Osteoblast (primary cell): ENCODE measurements at regions not wholly inside any gene's neighbourhood (a gene's known extent, or its start where the extent isn't known, plus 50 kb on each side); places are given as distances from the start of the nearest gene placed in this dataset.
A peak's percentile ranks its signal among the peaks of the same experiment; 100 is the strongest.

Experiments
- DNase-seq: peaks from one replicate; pipeline ENCODE4 v3.0.0; 2011; ENCODE audit warnings: low spot score, mixed read lengths; ENCODE audit not compliant: insufficient read length; ENCODE audit errors: missing footprints
- H2AFZ ChIP-seq: 2 replicates; pipeline ENCODE4 v1.6.0; 2011; ENCODE audit warnings: mild to moderate bottlenecking, low read length
- H3K27ac ChIP-seq: 2 replicates; pipeline ENCODE4 v1.5.1; 2011; ENCODE audit warnings: mild to moderate bottlenecking, low read depth, low read length, moderate library complexity
- H3K27me3 ChIP-seq: 2 replicates; pipeline ENCODE4 v1.6.0; 2012; ENCODE audit warnings: mild to moderate bottlenecking, control low read depth, inconsistent platforms, low read length, moderate library complexity; ENCODE audit not compliant: insufficient read depth
- H3K36me3 ChIP-seq: 2 replicates; pipeline ENCODE4 v1.5.1; 2011; ENCODE audit warnings: mild to moderate bottlenecking, low read length, control low read depth, moderate library complexity; ENCODE audit not compliant: insufficient read depth
- H3K4me1 ChIP-seq: 2 replicates; pipeline ENCODE4 v1.5.1; 2011; ENCODE audit warnings: mild to moderate bottlenecking, low read length, control low read depth, moderate library complexity; ENCODE audit not compliant: insufficient read depth
- H3K4me2 ChIP-seq: 2 replicates; pipeline ENCODE4 v1.6.0; 2011; ENCODE audit warnings: mild to moderate bottlenecking, low read length; ENCODE audit not compliant: insufficient read depth
- H3K4me3 ChIP-seq: fragments of 200-600 bp; sonication (generic); 3 replicates; pipeline ENCODE4 v1.5.1; 2012; ENCODE audit warnings: mild to moderate bottlenecking, low read length, inconsistent platforms; ENCODE audit not compliant: insufficient read depth
- H3K79me2 ChIP-seq: 2 replicates; pipeline ENCODE4 v1.6.0; 2012; ENCODE audit warnings: mild to moderate bottlenecking, low read length, control low read depth, inconsistent platforms; ENCODE audit not compliant: insufficient read depth
- H3K9me3 ChIP-seq: 2 replicates; pipeline ENCODE4 v1.5.1; 2011; ENCODE audit warnings: low read depth, low read length, control low read depth
- H4K20me1 ChIP-seq: 2 replicates; pipeline ENCODE4 v1.6.0; 2012; ENCODE audit warnings: mild to moderate bottlenecking, low read length, control low read depth; ENCODE audit not compliant: insufficient read depth
- CTCF ChIP-seq: IDR thresholded peaks from 2 replicates; pipeline ENCODE4 v1.5.1; 2011; ENCODE audit warnings: mild to moderate bottlenecking, low read depth, low read length, moderate library complexity; ENCODE audit errors: extremely low read depth

GRCh38 chr2:9150906-9151305 is 55.7 kb upstream of the ASAP2 start:
- H3K4me2 ChIP-seq: no peak overlapping the region
- no peaks in the 10 kb centered on the region for H3K79me2 ChIP-seq
- H3K9me3 ChIP-seq: no peaks in the 10 kb centered on the region
- H3K4me1 ChIP-seq: no peaks in the 10 kb centered on the region
- H3K4me3 ChIP-seq: no peak overlapping the region
- no peaks in the 10 kb centered on the region for H3K27me3 ChIP-seq
- no peak overlapping the region for H3K27ac ChIP-seq
- no peaks in the 10 kb centered on the region for H3K36me3 ChIP-seq
- H4K20me1 ChIP-seq: no peaks in the 10 kb centered on the region
- TF ChIP-seq CTCF: no peak
- peak; percentile 35 for DNase-seq
- H2AFZ ChIP-seq: no peak overlapping the region

- TF ChIP-seq CTCF: no peak
- Histone ChIP-seq H3K27me3 (no peaks in the 10 kb centered on the region), H3K4me1 (peaks cover under 1% of the 10 kb centered on the region), H4K20me1 (no peaks in the 10 kb centered on the region), H3K36me3 (no peaks in the 10 kb centered on the region), H3K4me2 (no peak overlapping the region), H3K27ac (no peak overlapping the region), H3K9me3 (no peaks in the 10 kb centered on the region), H3K4me3 (no peak overlapping the region), H2AFZ (no peak overlapping the region), H3K79me2 (no peaks in the 10 kb centered on the region)
- no peak for DNase-seq
Observed at GRCh38 chr2:9150568-9150900, 56.1 kb upstream of the ASAP2 start.

- no peak overlapping the region for H3K27ac ChIP-seq
- no peak for TF ChIP-seq CTCF
- no peaks in the 10 kb centered on the region for H3K36me3 ChIP-seq
- H3K79me2 ChIP-seq: no peaks in the 10 kb centered on the region
- H2AFZ ChIP-seq: no peak overlapping the region
- no peak for DNase-seq
- H4K20me1 ChIP-seq: no peaks in the 10 kb centered on the region
- H3K4me3 ChIP-seq: no peak overlapping the region
- peaks cover 7% of the 10 kb centered on the region for H3K4me1 ChIP-seq
- H3K4me2 ChIP-seq: no peak overlapping the region
- H3K27me3 ChIP-seq: no peaks in the 10 kb centered on the region
- no peaks in the 10 kb centered on the region for H3K9me3 ChIP-seq
Observed at GRCh38 chr2:9149726-9150567, 56.7 kb upstream of the ASAP2 start.

GRCh38 chr2:9149388-9149660 is 57.3 kb upstream of the ASAP2 start:
- no peak overlapping the region for H3K4me2 ChIP-seq
- H3K9me3 ChIP-seq: no peaks in the 10 kb centered on the region
- H3K27me3 ChIP-seq: no peaks in the 10 kb centered on the region
- H4K20me1 ChIP-seq: no peaks in the 10 kb centered on the region
- peaks cover 13% of the 10 kb centered on the region for H3K4me1 ChIP-seq
- no peak overlapping the region for H3K27ac ChIP-seq
- TF ChIP-seq CTCF: no peak
- H3K79me2 ChIP-seq: no peaks in the 10 kb centered on the region
- no peak for DNase-seq
- no peak overlapping the region for H2AFZ ChIP-seq
- H3K36me3 ChIP-seq: no peaks in the 10 kb centered on the region
- no peak overlapping the region for H3K4me3 ChIP-seq
